H1 (cell line): ENCODE measurements at regions not wholly inside any gene's neighbourhood (a gene's known extent, or its start where the extent isn't known, plus 50 kb on each side); places are given as distances from the start of the nearest gene placed in this dataset.

ENCODE experiments used
- CTCF ChIA-PET: fragments of 300-600 bp; sonication (Branson Sonifier 250); formaldehyde crosslinking; loops from one replicate; lab custom pipeline; 2021; ENCODE audit not compliant: partially characterized antibody; lab: Charles Lee
- POLR2A ChIA-PET: fragments of 300-600 bp; sonication (Branson Sonifier 250); formaldehyde crosslinking; loops from one replicate; lab custom pipeline; 2021; ENCODE audit warnings: inconsistent platforms; ENCODE audit not compliant: partially characterized antibody; lab: Charles Lee
- DNase-seq, 2 experiments: peaks; one replicate each; pipeline versions ENCODE4 v3.0.0 to v3.0.0-alpha.2; 2010 to 2022; ENCODE audit warnings: low spot score in 2 of 2, low read depth in 1 of 2, mixed read lengths in 1 of 2
- FAIRE-seq: peaks from 2 replicates; lab custom pipeline; 2011; peaks lifted over from hg19 to GRCh38; lab: Jason Lieb, UNC
- H2AFZ ChIP-seq: 2 replicates; pipeline ENCODE4 v1.8.1; 2012; ENCODE audit warnings: low read length, inconsistent platforms
- H2AK5ac ChIP-seq: 2 replicates; pipeline ENCODE4 v1.6.1; 2013; ENCODE audit warnings: low read depth, low read length
- H2BK120ac ChIP-seq: replicated peaks from 2 replicates; pipeline ENCODE3; 2013; ENCODE audit warnings: low read depth, low read length, inconsistent platforms
- H2BK12ac ChIP-seq: 2 replicates; pipeline ENCODE4 v1.6.1; 2013; ENCODE audit warnings: low read depth, low read length
- H2BK15ac ChIP-seq: 2 replicates; pipeline ENCODE4 v1.6.1; 2013; ENCODE audit warnings: low read length
- H2BK20ac ChIP-seq: 2 replicates; pipeline ENCODE4 v1.6.1; 2013; ENCODE audit warnings: low read length
- H2BK5ac ChIP-seq: 2 replicates; pipeline ENCODE4 v1.6.1; 2013; ENCODE audit warnings: low read depth, low read length
- H3K14ac ChIP-seq: 2 replicates; pipeline ENCODE4 v1.6.1; 2013; ENCODE audit warnings: inconsistent platforms; ENCODE audit not compliant: insufficient read length
- H3K18ac ChIP-seq: 2 replicates; pipeline ENCODE4 v1.6.1; 2013; ENCODE audit warnings: low read length; ENCODE audit errors: extremely low read depth
- H3K23ac ChIP-seq: 2 replicates; pipeline ENCODE4 v1.6.1; 2013; ENCODE audit warnings: inconsistent platforms; ENCODE audit not compliant: insufficient read length
- H3K23me2 ChIP-seq: 2 replicates; pipeline ENCODE4 v1.6.1; 2013; ENCODE audit warnings: low read depth, low read length
- H3K27ac ChIP-seq: 2 replicates; pipeline ENCODE4 v1.6.1; 2011; ENCODE audit warnings: low read depth, low read length, inconsistent platforms
- H3K27me3 ChIP-seq, 4 experiments: replicated peaks in 1 of 4; 1 replicate in 1 of 4; 2 replicates in 3 of 4; pipeline versions ENCODE4 v1.6.1 to v1.8.1; 2011 to 2013; ENCODE audit warnings: low read length in 3 of 4, mild to moderate bottlenecking in 3 of 4, inconsistent platforms in 2 of 4, mixed read lengths in 2 of 4, moderate library complexity in 1 of 4; ENCODE audit not compliant: control insufficient read depth in 3 of 4, insufficient read depth in 3 of 4; ENCODE audit errors: extremely low read depth in 1 of 4
- H3K36me3 ChIP-seq, 4 experiments: 2 replicates each; pipeline versions ENCODE4 v1.6.1 to v1.8.1; 2011 to 2013; ENCODE audit warnings: mild to moderate bottlenecking in 4 of 4, low read length in 3 of 4, moderate library complexity in 2 of 4, control low read depth in 1 of 4, inconsistent platforms in 1 of 4; ENCODE audit not compliant: insufficient read depth in 4 of 4, control insufficient read depth in 2 of 4
- H3K4ac ChIP-seq: replicated peaks from 2 replicates; pipeline ENCODE3; 2013; ENCODE audit warnings: low read length, low read depth, mixed read lengths, inconsistent platforms; ENCODE audit not compliant: insufficient read length
- H3K4me1 ChIP-seq, 4 experiments: replicated peaks in 1 of 4; 1 replicate in 1 of 4; 2 replicates in 3 of 4; pipeline versions ENCODE4 v1.6.1 to v1.8.1; 2011 to 2013; ENCODE audit warnings: low read length in 3 of 4, inconsistent platforms in 2 of 4, mixed read lengths in 1 of 4; ENCODE audit not compliant: insufficient read depth in 4 of 4, control insufficient read depth in 3 of 4
- H3K4me2 ChIP-seq, 2 experiments: 2 replicates each; pipeline versions ENCODE4 v1.6.1 to v1.8.1; 2011 to 2013; ENCODE audit warnings: low read depth in 2 of 2, low read length in 2 of 2, control low read depth in 1 of 2, inconsistent platforms in 1 of 2, mild to moderate bottlenecking in 1 of 2; ENCODE audit not compliant: insufficient read depth in 1 of 2
- H3K4me3 ChIP-seq, 4 experiments: fragments of 200-600, 300-600 bp in 1 of 4; sonication (generic), shearing (Covaris generic), sonication (Bioruptor Twin) in 1 of 4; 2 replicates each; pipeline versions ENCODE4 v1.5.1 to v1.8.1; 2011 to 2016; ENCODE audit warnings: low read length in 4 of 4, low read depth in 3 of 4, control low read depth in 2 of 4, inconsistent platforms in 2 of 4, mild to moderate bottlenecking in 2 of 4, mixed read lengths in 1 of 4, moderate library complexity in 1 of 4; ENCODE audit not compliant: insufficient read depth in 2 of 4; ENCODE audit errors: extremely low read depth in 1 of 4
- H3K56ac ChIP-seq: replicated peaks from 2 replicates; pipeline ENCODE3; 2013; ENCODE audit warnings: low read depth, mild to moderate bottlenecking, mixed read lengths, low read length, inconsistent platforms; ENCODE audit not compliant: insufficient read length
- H3K79me1 ChIP-seq: 2 replicates; pipeline ENCODE4 v1.6.1; 2013; ENCODE audit warnings: low read depth, low read length, control low read depth
- H3K79me2 ChIP-seq, 2 experiments: 2 replicates each; pipeline versions ENCODE4 v1.6.1 to v1.8.1; 2012 to 2013; ENCODE audit warnings: low read length in 2 of 2, mild to moderate bottlenecking in 2 of 2, inconsistent platforms in 1 of 2; ENCODE audit not compliant: insufficient read depth in 2 of 2, control insufficient read depth in 1 of 2
- H3K9ac ChIP-seq, 4 experiments: replicated peaks in 1 of 4; 1 replicate in 1 of 4; 2 replicates in 3 of 4; pipeline versions ENCODE4 v1.6.1 to v1.8.1; 2011 to 2013; ENCODE audit warnings: low read depth in 3 of 4, low read length in 3 of 4, control low read depth in 2 of 4, mild to moderate bottlenecking in 2 of 4, moderate library complexity in 2 of 4, inconsistent platforms in 1 of 4; ENCODE audit errors: extremely low read depth in 1 of 4
- H3K9me3 ChIP-seq, 2 experiments: 2 replicates each; pipeline versions ENCODE4 v1.6.1 to v1.8.1; 2012 to 2013; ENCODE audit warnings: mild to moderate bottlenecking in 2 of 2, moderate library complexity in 2 of 2, control low read depth in 1 of 2, inconsistent platforms in 1 of 2, low read depth in 1 of 2, low read length in 1 of 2, mixed read lengths in 1 of 2; ENCODE audit not compliant: insufficient read depth in 2 of 2
- H4K20me1 ChIP-seq, 2 experiments: replicated peaks in 1 of 2; 2 replicates each; pipeline versions ENCODE3 to v1.8.1; 2011 to 2013; ENCODE audit warnings: inconsistent platforms in 2 of 2, low read length in 2 of 2, mild to moderate bottlenecking in 1 of 2; ENCODE audit not compliant: insufficient read depth in 2 of 2, control insufficient read depth in 1 of 2
- H4K5ac ChIP-seq: 2 replicates; pipeline ENCODE4 v1.6.1; 2013; ENCODE audit warnings: low read length, low read depth, mixed read lengths, inconsistent platforms; ENCODE audit not compliant: insufficient read length
- H4K8ac ChIP-seq: 2 replicates; pipeline ENCODE4 v1.8.0; 2013; ENCODE audit warnings: mild to moderate bottlenecking, moderate library complexity, low read length, inconsistent platforms; ENCODE audit not compliant: insufficient read depth; ENCODE audit errors: extremely low read depth
- H4K91ac ChIP-seq: replicated peaks from 2 replicates; pipeline ENCODE3; 2013; ENCODE audit warnings: low read length, mixed read lengths, inconsistent platforms; ENCODE audit not compliant: insufficient read length
- CTCF ChIP-seq, 3 experiments: IDR thresholded peaks; 1 replicate in 2 of 3; 2 replicates in 1 of 3; pipeline versions ENCODE4 v1.5.1 to v1.6.1; 2011; ENCODE audit warnings: low read length in 3 of 3, mild to moderate bottlenecking in 3 of 3, inconsistent platforms in 2 of 3, low read depth in 1 of 3, moderate library complexity in 1 of 3; ENCODE audit not compliant: insufficient read depth in 1 of 3; ENCODE audit errors: control extremely low read depth in 1 of 3
- EGR1 ChIP-seq: IDR thresholded peaks from 2 replicates; pipeline ENCODE4 v1.6.1; 2011; ENCODE audit warnings: low read depth, low read length, borderline replicate concordance
- HDAC2 ChIP-seq, 2 experiments: fragments of 300-600 bp in 1 of 2; sonication (generic) in 1 of 2; IDR thresholded peaks; 2 replicates each; pipeline ENCODE4 v1.6.1; 2011 to 2012; ENCODE audit warnings: low read depth in 2 of 2, low read length in 2 of 2, mild to moderate bottlenecking in 2 of 2, moderate library complexity in 2 of 2, borderline replicate concordance in 1 of 2, inconsistent platforms in 1 of 2
- KDM1A ChIP-seq: fragments of 200-600, 300-600 bp; sonication (generic); IDR thresholded peaks from 2 replicates; pipeline ENCODE4 v1.7.1; 2016; ENCODE audit warnings: mild to moderate bottlenecking, low read length, borderline replicate concordance
- NANOG ChIP-seq: IDR thresholded peaks from 2 replicates; pipeline ENCODE4 v1.6.1; 2011; ENCODE audit warnings: low read length, low read depth, mild to moderate bottlenecking, inconsistent platforms; ENCODE audit not compliant: insufficient read depth, poor library complexity, severe bottlenecking
- POLR2AphosphoS5 ChIP-seq: IDR thresholded peaks from 2 replicates; pipeline ENCODE4 v1.6.1; 2011; ENCODE audit warnings: low read depth, low read length
- SIRT6 ChIP-seq: IDR thresholded peaks from one replicate; pipeline ENCODE4 v1.7.1; 2012; ENCODE audit warnings: low read length, inconsistent platforms
- SP1 ChIP-seq: IDR thresholded peaks from 2 replicates; pipeline ENCODE4 v1.6.1; 2011; ENCODE audit warnings: low read depth, low read length
- WGBS, 2 experiments: shearing (Covaris generic) in 1 of 2; methylation state at CpG; one replicate each; pipeline versions ENCODE4 v1.1.6 to v1.1.7; 2013 to 2015; ENCODE audit warnings: low lambda C conversion rate in 2 of 2, mixed read lengths in 2 of 2, inconsistent platforms in 1 of 2, low coverage in 1 of 2, missing lambda C conversion rate in 1 of 2; ENCODE audit not compliant: insufficient replicate concordance in 2 of 2, insufficient coverage in 1 of 2, insufficient read length in 1 of 2; ENCODE audit errors: extremely low coverage in 1 of 2, missing lambda C conversion rate in 1 of 2; 5-methylcytosine and 5-hydroxymethylcytosine counted together

- Histone ChIP-seq H3K4me1 (no peaks in the 10 kb centered on the region; a peak in 1 of 7 replicates), H3K23ac (no peak overlapping the region), H4K91ac (no peak overlapping the region), H3K4ac (no peak overlapping the region), H3K27me3 (no peaks in the 10 kb centered on the region; a peak in 1 of 7 replicates), H3K9me3 (peaks cover 0 to 5% of the 10 kb centered on the region in 2 experiments; a peak in 2 of 4 replicates), H2BK15ac (no peak overlapping the region), H3K36me3 (no peaks in the 10 kb centered on the region), H2AK5ac (no peak overlapping the region), H2BK5ac (no peak overlapping the region), H3K18ac (no peak overlapping the region), H3K79me2 (no peaks in the 10 kb centered on the region), H3K79me1 (no peaks in the 10 kb centered on the region), H4K8ac (no peak overlapping the region), H3K23me2 (no peaks in the 10 kb centered on the region), H3K14ac (no peak overlapping the region), H3K56ac (no peak overlapping the region), H3K4me3 (no peak overlapping the region), H2BK20ac (no peak overlapping the region), H4K20me1 (no peaks in the 10 kb centered on the region), H2BK12ac (no peak overlapping the region), H3K9ac (no peak overlapping the region), H3K27ac (no peak overlapping the region), H2BK120ac (no peak overlapping the region), H4K5ac (no peak overlapping the region), H2AFZ (no peak overlapping the region), H3K4me2 (no peak overlapping the region)
- CTCF ChIA-PET: interaction anchor here (1.7 kb wide), 2 partner anchors 46 to 71 kb away, joined by 3 to 5 read pairs; no protein-coding TSS in a partner anchor
- POLR2A ChIA-PET: no interaction called here
- FAIRE-seq: no peak
- no peak for DNase-seq
- WGBS, 2 experiments: 100% methylated on average over 1 of the region's 1 CpG; no CpG with 5 or more reads in 1 of the 2 experiments
- TF ChIP-seq NANOG: no peak
- no peak for TF ChIP-seq HDAC2 (IDR thresholded peaks at IDR 0.05; ENCODE audit: borderline replicate concordance in 1 of 2, low read depth in 2 of 2, low read length in 2 of 2)
- no peak for TF ChIP-seq EGR1
- no peak for TF ChIP-seq SP1
- TF ChIP-seq SIRT6: no peak
- TF ChIP-seq CTCF (IDR thresholded peaks at IDR 0.05; ENCODE audit: control extremely low read depth in 1 of 3, insufficient read depth in 1 of 3, low read depth in 1 of 3, low read length in 3 of 3): no peak
- no peak for TF ChIP-seq POLR2AphosphoS5
- no peak for TF ChIP-seq KDM1A
Measured at GRCh38 chr13:33677215-33677614, 140.7 kb upstream of the RFC3 start.
